ES-I3 (cell line): ENCODE measurements at regions not wholly inside any gene's neighbourhood (a gene's known extent, or its start where the extent isn't known, plus 50 kb on each side); places are given as distances from the start of the nearest gene placed in this dataset.
"Not testable (repeated sequence)": the region's sequence is repeated elsewhere in the genome, so short reads cannot be mapped to it uniquely, and the experiment has no call there.

Experiments used
- H3K36me3 ChIP-seq: 2 replicates; pipeline ENCODE4 v1.6.1; 2013; ENCODE audit warnings: mild to moderate bottlenecking, low read length, control low read depth, moderate library complexity; ENCODE audit not compliant: insufficient read depth
- H3K4me1 ChIP-seq: 2 replicates; pipeline ENCODE4 v1.6.1; 2013; ENCODE audit warnings: mild to moderate bottlenecking, control low read depth, low read length; ENCODE audit not compliant: insufficient read depth
- H3K9ac ChIP-seq: 2 replicates; pipeline ENCODE4 v1.6.1; 2013; ENCODE audit warnings: low read depth, mild to moderate bottlenecking, low read length, moderate library complexity
- H3K9me3 ChIP-seq: 2 replicates; pipeline ENCODE4 v1.6.1; 2013; ENCODE audit warnings: mild to moderate bottlenecking, low read length, moderate library complexity; ENCODE audit not compliant: control insufficient read depth, insufficient read depth

DNA sequence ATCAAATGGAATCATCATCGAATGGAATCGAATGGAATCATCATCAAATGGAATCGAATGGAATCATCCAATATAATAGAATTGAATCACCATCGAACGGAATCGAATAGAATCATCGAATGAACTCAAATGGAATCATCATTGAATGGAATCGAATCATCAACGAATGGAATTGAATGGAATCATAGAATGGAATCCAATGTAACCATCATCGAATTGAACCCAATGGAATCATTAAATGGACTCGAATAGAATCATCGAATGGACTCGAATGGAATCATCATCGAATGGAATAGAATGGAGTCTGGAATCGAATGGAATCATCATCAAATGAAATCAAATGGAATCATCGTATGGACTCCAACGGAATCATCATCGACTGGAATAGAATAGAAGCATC, 227.0 kb downstream of the SHCBP1 start:
- H3K4me1 ChIP-seq, H3K9ac ChIP-seq, H3K9me3 ChIP-seq, H3K36me3 ChIP-seq: not testable (repeated sequence)

DNA sequence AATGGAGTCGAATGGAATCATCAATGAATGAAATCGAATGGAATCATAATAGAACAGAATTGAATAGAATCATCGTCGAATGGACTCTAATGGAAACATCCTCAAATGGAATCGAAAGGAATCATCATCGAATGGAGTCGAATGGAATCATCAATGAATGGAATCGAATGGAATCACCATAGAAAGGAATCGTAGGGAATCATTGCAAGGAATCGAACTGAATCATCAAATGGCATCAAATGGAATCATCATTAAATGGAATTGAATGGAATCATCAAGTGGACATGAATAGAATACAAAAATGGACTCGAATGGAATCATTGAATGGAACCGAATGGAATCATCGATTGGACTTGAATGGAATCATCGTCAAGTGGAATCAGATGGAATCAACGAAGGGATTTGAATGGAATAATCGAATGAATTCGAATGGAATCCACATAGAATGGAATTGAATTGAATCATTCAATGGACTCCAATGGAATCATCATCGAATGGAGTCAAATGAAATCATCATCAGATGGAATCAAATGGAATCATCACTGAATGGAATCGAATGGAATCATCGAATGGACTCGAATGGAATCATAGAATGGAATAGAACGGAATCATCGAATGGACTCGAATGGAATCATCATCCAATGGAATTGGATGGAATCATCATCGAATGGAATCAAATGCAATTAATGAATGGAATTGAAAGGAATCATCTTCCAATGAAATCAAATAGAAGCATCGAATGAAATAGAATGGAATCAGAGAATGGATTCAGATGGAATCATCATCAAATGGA, 228.1 kb downstream of the SHCBP1 start:
- H3K4me1 ChIP-seq, H3K9ac ChIP-seq, H3K36me3 ChIP-seq, H3K9me3 ChIP-seq: not testable (repeated sequence)

DNA sequence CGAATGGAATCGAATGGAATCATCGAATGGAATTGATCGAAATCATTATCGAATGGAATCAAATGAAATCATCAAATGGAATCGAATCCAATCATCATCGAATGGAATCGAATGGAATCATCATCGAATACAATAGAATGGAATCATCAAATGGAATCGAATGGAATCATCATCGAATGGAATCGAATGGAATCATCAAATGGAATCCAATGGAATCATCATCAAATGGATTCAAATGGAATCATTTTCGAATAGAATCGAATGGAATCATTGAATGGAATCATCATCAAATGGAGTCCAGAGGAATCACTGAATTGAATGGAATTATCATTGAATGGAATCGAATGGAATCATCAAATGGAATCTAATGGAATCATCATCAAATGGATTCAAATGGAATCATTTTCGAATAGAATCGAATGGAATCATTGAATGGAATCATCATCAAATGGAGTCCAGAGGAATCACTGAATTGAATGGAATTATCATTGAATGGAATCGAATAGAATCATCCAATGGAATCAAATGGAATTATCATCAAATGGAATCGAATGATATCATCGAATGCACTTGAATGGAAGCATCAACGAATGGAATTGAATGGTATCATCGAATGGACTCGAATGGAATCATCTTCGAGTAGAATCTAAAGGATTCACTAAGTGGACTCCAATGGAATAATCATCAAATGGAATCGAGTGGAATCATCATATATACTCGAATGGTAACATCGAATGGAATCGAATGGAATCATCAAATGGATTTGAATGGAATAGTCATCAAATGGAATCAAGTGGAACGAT, 230.3 kb downstream of the SHCBP1 start:
- H3K36me3 ChIP-seq, H3K9ac ChIP-seq, H3K4me1 ChIP-seq, H3K9me3 ChIP-seq: not testable (repeated sequence)

DNA sequence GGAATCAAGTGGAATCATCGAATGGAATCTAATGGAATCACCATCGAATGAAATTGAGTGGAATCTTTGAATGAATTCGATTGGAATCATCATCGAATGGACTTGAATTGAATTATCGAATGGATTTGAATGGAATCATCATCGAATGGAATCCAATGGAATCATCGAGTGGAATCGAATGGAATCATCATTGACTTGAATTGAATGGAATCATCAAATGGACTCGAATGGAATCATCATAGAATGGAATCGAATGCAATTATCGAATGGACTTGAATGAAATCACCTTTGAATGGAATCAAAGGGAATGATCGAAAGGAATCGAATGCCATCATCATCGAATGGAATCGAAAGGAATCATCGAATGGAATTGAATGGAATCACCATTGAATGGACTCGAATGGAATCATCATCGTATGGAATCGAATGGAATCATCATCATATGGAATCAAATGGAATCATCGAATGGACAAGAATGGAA, 231.6 kb downstream of the SHCBP1 start:
- H3K9ac ChIP-seq, H3K9me3 ChIP-seq, H3K36me3 ChIP-seq, H3K4me1 ChIP-seq: not testable (repeated sequence)

DNA sequence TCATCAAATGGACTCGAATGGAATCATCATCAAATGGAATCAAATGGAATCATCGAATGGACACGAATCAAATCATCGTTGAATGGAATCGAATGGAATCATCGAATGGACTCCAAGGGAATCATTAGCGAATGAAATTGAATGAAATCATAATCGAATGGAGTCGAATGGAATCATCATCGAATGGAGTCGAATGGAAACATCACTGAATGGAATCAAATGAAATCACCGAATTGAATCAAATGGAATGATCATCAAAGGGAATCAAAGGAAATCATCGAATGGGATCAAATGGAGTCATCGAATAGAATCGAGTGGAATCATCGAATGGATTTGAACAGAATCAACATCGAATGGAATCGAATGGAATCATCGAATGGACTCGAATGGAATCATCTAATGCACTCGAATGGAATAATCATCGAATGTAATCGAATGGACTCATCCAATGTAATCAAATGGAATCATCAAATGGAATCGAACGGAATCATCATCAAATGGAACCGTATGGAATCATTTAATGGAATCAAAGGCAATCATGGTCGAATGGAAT, 232.2 kb downstream of the SHCBP1 start:
- H3K36me3 ChIP-seq, H3K9me3 ChIP-seq, H3K9ac ChIP-seq, H3K4me1 ChIP-seq: not testable (repeated sequence)

DNA sequence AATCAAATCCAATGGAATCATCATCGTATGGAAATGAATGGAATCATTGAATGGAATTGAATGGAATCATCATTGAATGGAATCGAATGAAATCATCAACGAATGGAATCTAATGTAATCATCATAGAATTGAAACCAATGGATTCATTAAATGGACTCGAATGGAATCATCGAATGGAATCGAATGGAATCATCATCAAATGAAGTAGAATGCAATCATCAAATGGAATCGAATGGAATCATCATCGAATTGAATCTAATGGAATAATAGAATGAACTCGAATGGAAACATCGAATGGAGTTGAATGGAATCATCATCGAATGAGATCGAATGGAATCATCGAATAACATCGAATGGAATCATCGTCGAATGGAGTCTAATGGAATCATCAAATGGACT, 232.8 kb downstream of the SHCBP1 start:
- not testable (repeated sequence) for H3K36me3 ChIP-seq, H3K4me1 ChIP-seq, H3K9ac ChIP-seq, H3K9me3 ChIP-seq

DNA sequence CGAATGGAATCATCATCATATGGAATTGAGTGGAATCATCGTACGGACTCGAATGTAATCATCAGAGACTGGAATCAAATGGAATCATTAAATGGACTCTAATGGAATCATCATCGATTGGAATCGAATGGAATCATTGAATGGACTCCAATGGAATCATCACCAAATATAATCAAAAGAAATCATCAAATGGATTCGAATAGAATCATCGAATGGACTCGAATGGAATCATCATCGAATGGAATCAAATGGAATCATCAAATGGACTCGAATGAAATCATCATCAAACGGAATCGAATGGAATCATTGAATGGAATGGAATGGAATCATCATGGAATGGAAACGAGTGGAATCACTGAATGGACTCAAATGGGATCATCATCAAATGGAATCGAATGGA, 233.5 kb downstream of the SHCBP1 start:
- not testable (repeated sequence) for H3K9me3 ChIP-seq, H3K9ac ChIP-seq, H3K4me1 ChIP-seq, H3K36me3 ChIP-seq

DNA sequence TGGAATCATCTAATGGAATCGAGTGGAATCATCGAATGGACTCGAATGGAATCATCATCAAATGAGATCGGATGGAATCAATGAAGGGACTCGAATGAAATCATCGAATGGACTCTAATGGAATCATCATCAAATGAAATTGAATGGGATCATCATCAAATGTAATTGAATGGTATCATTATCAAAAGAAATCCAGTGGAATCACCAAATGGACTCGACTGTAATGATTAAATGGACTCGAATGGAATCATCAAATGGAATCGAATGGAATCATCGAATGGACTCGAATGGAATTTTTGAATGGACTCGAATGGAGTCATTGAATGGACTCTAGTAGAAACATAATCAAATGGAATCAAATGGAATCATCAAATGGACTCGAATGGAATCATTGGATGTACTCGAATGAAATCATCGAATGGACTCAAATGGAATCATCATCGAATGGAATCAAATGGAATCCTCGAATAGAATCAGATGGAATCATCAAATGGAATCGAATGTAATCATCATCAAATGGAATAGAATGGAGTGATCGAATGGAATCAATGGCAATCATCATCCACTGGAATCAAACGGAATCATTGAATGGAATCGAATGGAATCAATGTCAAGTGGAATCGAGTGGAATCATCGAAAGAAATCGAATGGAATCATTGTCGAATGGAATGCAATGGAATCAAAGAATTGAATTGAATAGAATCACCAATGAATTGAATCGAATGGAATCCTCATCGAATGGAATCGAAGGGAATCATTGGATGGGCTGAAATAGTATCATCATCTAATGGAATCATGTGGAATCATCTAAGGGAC, 234.2 kb downstream of the SHCBP1 start:
- not testable (repeated sequence) for H3K9ac ChIP-seq, H3K9me3 ChIP-seq, H3K36me3 ChIP-seq, H3K4me1 ChIP-seq

DNA sequence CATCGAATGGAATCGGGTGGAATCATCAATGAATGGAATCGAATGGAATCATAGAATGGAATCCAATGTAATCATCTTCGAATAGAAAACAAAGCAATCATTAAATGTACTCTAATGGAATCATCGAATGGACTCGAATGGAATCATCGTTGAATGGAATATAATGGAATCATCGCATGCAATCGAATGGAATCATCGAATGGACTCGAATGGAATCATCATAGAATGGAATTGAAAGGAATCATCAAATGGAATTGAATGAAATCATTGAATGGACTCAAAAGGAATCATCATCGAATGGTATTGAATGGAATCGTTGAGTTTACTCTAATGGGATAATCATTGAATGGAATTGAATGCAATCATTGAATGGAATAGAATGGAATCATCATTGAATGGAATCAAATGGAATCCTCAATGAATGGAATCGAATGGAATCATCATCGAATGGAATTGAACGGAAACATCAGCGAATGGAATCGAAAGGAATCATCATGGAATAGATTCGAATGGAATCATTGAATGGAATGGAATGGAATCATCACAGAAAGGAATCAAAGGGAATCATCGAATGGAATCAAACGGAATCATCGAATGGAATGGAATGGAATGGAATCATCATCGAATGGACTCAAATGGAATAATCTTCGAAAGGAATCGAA, 234.9 kb downstream of the SHCBP1 start:
- not testable (repeated sequence) for H3K9ac ChIP-seq, H3K9me3 ChIP-seq, H3K4me1 ChIP-seq, H3K36me3 ChIP-seq

DNA sequence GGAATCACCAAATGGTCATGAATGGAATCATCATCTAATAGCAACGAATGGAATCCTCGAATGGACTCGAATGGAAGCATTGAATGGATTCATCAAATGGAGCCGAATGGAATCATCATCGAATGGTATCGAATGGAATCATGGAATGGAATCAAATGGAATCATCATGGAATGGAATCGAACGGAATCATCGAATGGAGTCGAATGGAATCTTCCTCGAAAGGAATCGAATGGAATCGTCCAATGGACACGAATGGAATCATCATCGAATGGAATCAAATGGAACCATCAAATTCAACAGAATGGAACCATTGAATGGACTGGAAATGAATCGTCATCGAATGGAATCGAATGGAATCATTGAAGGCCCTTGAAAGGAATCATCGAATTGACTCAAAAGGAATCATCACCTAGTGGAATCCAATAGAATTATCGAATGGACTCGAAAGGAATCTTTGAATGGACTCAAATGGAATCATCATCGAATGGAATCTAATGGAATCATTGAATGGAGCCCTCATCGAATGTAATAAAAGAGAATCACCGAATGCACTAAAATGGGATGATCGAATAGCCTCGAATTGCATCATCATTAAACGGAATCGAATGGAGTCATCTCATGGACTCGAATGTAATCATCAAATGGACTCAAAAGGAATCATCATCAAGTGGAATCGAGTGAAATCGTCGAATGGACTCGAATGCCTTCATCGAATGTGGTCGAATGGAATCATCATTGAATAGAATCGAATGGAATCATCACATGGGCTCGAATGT, 236.7 kb downstream of the SHCBP1 start:
- H3K36me3 ChIP-seq, H3K9ac ChIP-seq, H3K9me3 ChIP-seq, H3K4me1 ChIP-seq: not testable (repeated sequence)

DNA sequence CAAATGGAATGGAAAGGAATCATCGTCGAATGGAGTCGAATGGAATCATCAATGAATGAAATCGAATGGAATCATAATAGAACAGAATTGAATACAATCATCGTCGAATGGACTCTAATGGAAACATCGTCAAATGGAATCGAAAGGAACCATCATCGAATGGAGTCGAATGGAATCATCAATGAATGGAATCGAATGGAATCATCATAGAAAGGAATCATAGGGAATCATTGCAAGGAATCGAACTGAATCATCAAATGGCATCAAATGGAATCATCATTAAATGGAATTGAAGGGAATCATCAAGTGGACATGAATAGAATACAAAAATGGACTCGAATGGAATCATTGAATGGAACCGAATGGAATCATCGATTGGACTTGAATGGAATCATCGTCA, 237.6 kb downstream of the SHCBP1 start:
- H3K36me3 ChIP-seq, H3K4me1 ChIP-seq, H3K9me3 ChIP-seq, H3K9ac ChIP-seq: not testable (repeated sequence)

DNA sequence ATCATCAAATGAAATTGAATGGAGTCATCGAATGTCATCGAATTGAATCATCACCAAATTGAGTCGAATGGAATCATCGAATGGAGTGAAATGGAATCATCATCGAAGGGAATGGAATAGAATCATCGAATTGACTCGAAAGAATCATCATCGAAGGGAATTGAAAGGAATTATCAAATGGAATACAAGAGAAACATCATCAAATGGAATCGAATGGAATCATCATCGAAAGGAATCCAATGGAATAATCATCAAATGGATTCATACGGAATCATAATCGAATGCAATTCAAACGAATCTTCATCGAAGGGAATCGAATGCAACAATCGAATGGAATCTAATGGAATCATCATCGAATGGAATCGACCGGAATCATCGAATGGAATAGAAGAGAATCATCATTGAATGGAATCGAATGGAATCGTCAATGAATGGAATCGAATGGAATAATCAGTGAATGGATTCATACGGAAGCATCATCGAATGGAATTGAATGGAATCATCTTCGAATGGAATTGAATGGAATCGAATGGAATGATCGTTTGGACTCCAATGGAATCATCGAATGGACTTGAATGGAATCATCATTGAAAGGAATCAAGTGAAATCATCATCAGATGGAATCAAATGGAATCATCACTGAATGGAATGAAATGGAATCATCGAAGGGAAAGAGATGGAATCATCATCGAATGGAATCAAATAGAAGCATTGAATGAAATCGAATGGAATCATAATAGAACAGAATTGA, 238.2 kb downstream of the SHCBP1 start:
- H3K36me3 ChIP-seq, H3K9me3 ChIP-seq, H3K4me1 ChIP-seq, H3K9ac ChIP-seq: not testable (repeated sequence)

DNA sequence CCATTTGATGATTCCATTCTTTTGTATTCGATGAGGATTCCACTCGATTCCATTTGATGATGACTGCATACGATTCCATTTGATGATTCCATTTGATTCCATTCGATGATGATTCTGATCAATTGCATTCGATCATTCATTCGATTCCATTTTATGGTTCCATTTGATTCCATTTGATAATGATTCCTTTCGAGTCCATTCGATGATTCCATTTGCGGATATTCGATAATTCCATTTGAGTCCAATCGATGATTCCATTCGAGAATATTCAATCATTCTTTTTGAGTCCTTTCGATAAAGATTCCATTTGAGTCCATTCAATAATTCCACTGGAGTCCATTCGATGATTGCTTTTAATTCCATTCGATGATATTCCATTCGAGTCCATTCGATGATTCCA, 239.1 kb downstream of the SHCBP1 start:
- H3K36me3 ChIP-seq, H3K9me3 ChIP-seq, H3K4me1 ChIP-seq, H3K9ac ChIP-seq: not testable (repeated sequence)
